Upper lobe of left lung (tissue), 4 donors: ENCODE measurements at regions not wholly inside any gene's neighbourhood (a gene's known extent, or its start where the extent isn't known, plus 50 kb on each side); places are given as distances from the start of the nearest gene placed in this dataset.

Source experiments
- EP300 ChIP-seq, 4 donors: sonication (generic); formaldehyde crosslinking; IDR thresholded peaks; one replicate each; pipeline ENCODE4 v1.5.1; 2017; ENCODE audit warnings: antibody characterized with exemption in 4 of 4, control low read depth in 2 of 4
- POLR2A ChIP-seq, 4 donors: fragments of 450-650 bp; IDR thresholded peaks; one replicate each; pipeline ENCODE4 v1.5.1; 2016 to 2017; ENCODE audit warnings: antibody characterized with exemption in 4 of 4, mild to moderate bottlenecking in 2 of 4
- POLR2AphosphoS5 ChIP-seq, 2 donors: sonication (generic); formaldehyde crosslinking; IDR thresholded peaks; one replicate each; pipeline ENCODE4 v1.5.1; 2017; ENCODE audit warnings: antibody characterized with exemption in 2 of 2
- TF ChIP-seq, protein P1 (sequence below), 6 experiments: fragments of 450-650 bp in 4 of 6; fragments of 200-600 bp in 2 of 6; sonication (generic) in 2 of 6; IDR thresholded peaks; one replicate each; pipeline ENCODE4 v1.5.1; 2016 to 2019; ENCODE audit warnings: antibody characterized with exemption in 6 of 6

DNA sequence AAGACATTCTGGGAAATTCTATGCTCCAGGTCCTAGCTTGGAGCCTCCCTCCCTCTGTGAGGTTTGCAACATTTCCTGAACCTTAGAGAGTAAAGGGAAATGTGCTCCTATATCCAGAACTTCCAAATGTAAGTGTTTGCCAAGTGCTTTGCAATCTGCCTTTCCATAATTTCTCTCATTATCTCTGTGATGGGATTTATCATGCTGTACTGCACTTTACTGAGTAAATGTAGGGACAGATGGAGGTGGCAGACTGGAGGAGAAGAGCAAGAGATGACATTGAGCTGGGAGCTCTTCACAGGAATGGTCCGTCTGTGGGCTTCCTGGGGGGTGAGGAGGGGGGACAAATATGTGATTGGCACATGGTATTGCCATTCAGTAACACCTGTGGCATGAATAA, 184.3 kb downstream of the SOX4 start:
- TF ChIP-seq POLR2AphosphoS5 (IDR thresholded peaks at IDR 0.05) (no peak), EP300 (IDR thresholded peaks at IDR 0.05) (no peak), POLR2A (IDR thresholded peaks at IDR 0.05) (no peak)
- TF ChIP-seq, protein P1, sequence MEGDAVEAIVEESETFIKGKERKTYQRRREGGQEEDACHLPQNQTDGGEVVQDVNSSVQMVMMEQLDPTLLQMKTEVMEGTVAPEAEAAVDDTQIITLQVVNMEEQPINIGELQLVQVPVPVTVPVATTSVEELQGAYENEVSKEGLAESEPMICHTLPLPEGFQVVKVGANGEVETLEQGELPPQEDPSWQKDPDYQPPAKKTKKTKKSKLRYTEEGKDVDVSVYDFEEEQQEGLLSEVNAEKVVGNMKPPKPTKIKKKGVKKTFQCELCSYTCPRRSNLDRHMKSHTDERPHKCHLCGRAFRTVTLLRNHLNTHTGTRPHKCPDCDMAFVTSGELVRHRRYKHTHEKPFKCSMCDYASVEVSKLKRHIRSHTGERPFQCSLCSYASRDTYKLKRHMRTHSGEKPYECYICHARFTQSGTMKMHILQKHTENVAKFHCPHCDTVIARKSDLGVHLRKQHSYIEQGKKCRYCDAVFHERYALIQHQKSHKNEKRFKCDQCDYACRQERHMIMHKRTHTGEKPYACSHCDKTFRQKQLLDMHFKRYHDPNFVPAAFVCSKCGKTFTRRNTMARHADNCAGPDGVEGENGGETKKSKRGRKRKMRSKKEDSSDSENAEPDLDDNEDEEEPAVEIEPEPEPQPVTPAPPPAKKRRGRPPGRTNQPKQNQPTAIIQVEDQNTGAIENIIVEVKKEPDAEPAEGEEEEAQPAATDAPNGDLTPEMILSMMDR (IDR thresholded peaks at IDR 0.05), result no peak
